GM18519 (cell line): ENCODE measurements at regions not wholly inside any gene's neighbourhood (a gene's known extent, or its start where the extent isn't known, plus 50 kb on each side); places are given as distances from the start of the nearest gene placed in this dataset.
A peak's percentile ranks its signal among the peaks of the same experiment; 100 is the strongest.

Experiments used
- ATAC-seq: cut with Tn5 transposase; IDR thresholded peaks from one replicate; pipeline ENCODE4 v1.9.1; 2021; ENCODE audit warnings: mild to moderate bottlenecking, moderate library complexity; ENCODE audit not compliant: unreplicated experiment, low FRiP score

DNA sequence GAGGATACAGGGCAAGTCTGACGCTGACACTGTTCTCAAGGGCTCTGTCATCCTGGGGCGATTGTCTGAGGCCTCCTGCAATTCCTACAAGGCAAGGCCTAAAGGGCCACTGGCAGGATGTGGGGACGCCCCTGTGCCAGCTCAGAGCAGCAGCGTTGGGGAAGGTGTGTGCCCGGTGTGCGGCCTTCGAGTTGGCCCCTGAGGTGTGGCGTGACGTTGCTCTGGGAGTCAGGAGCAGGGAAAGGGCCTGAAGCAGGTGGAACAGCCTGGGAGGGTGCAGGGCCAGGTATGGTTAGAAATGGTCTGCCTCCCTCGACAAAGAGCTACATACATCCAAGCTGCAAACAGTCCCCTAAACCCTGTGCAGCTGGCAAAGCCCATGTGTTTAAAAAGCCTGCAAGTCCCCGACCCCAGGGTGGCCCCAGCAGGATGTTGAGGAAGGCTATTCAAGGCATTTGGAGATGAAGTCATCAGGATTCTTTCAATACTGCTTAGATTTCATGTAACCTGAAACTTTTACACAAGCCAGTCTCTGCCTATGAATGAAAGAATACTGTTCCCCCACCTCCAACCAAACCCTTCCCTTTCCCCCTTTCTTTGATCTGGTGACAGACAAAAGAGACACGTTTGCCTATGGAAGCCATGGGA lies 142.5 kb upstream of the TNS3 start:
- ATAC-seq: no peak

DNA sequence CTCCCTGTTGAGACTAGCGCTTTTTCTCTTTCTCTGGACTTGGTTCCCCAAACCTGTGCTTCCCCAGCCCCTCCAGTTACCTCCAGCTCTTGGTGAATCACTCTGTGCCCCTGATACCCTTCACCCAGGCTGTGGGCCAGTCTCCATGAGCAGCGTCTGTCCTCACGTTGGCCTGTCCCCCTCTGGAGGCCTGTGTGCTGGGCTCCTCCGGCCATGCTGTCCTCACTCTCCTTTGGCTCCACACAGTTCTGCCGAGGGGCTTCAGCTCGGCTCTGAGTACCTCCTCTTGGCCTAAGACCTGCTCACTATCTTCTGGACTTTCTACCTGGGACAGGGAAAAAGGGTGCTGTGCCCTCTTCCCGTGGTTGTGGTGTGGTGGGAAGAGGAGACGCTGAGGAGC lies 140.2 kb upstream of the TNS3 start:
- ATAC-seq: no peak

DNA sequence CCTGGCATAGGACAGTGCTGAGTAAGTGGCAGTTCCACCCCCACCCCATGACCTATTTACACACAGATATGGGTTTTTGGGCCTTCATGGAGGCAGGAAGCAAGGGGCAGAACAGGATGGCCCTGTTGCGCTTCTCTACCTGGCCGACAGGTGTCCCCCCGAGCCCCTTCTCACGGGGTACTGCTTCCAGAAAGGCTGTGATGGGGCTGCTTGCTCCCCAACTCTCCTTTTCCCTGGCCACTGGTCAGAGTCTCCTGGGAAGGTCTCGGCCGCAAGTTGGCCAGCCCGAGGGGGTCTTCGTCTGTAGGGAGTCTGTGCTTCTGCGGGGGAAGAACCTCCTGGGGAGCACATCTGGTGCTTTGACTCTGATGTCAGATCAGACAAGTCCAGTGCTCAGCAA lies 139.8 kb upstream of the TNS3 start:
- ATAC-seq: no peak

DNA sequence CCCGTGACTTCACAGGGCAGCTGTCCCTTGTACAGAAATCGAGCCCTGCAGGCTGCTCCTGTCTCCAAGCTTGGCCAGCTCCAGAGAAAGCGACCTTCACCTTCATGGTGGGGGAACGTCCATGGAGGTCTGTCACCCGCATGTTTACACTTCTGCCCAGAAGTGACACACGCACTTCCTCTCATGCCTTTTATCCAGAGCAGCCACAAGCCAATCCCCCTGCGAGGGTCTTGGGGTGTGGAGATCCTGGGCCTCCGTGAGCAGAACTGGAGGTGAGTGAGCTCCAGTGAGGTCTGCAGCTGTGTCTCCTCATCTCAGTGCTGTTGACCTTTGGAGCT lies 139.0 kb upstream of the TNS3 start:
- ATAC-seq: no peak

DNA sequence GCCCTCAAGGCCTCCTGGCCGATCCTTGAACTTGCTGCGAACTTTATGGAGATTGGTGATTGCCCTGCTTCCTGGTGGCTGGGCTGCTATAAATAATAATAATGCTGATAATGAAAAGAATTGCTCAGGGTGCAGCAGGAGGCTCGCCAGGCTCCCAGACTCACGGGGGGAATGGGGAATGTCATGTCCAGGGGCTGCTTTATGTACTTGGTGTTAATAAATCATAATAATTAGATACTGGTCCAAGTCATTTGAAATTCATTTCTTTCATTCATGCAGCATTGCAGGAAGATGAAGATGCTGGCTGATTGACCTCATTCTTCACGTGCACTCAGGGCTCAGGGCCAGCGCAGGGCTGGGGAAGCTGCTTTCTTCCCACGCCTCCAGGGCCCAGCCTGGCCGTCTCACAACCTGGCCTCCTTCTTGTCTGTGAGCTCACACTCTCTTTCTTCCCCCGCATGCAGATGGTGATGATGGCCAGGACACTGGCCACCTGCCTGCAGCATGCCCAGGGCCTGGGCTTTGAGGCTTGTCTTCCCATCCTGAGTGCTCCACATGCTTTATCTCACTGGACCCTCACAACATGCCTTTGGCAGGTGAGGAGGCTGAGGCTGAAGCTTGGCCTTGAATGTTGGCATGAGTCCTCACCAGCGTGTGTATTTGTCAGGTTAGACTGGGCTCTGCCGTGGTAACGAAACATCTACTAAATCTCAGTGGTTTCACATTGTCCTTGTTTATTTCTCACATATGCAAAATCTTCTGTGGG lies 138.4 kb upstream of the TNS3 start:
- peak; percentile 75 for ATAC-seq

DNA sequence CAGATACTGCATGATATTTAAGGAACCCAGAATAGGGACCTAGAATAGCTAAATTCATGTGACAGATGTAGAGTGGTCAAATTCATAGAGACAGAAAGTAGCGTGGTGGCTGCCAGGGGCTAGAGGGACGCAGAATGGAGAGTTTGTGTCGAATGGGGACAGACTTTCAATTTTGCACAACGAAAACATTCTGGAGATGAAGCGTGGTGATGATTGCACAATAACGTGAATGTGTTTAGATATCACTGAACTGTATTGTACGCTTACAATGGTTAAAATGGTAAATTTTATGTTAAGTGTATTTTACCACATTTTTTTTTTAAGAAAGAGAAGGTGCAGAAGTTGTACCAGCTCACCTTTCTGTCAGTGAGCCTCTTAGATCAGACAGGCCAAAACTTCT lies 137.8 kb upstream of the TNS3 start:
- no peak for ATAC-seq

DNA sequence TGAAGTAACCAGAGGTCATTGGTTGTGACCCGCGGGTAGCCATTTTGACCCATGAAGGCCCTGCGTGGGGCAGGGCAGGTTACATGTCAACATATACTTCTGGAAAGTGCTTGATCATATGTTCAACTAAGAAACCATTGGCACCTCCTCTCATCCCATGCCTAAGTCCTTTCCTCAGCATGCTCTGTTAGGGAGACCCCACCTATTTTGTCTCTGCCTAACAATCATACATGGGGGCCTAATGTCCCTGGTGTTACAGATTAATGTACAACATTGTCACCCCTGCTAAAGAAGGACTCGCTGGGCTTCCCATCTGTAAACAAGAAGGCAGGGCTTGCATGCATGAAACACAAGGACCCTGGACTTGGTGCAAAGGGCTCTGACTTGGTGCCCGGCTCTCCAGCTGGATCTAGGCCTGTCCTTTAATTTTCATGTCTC lies 133.7 kb upstream of the TNS3 start:
- ATAC-seq: no peak

DNA sequence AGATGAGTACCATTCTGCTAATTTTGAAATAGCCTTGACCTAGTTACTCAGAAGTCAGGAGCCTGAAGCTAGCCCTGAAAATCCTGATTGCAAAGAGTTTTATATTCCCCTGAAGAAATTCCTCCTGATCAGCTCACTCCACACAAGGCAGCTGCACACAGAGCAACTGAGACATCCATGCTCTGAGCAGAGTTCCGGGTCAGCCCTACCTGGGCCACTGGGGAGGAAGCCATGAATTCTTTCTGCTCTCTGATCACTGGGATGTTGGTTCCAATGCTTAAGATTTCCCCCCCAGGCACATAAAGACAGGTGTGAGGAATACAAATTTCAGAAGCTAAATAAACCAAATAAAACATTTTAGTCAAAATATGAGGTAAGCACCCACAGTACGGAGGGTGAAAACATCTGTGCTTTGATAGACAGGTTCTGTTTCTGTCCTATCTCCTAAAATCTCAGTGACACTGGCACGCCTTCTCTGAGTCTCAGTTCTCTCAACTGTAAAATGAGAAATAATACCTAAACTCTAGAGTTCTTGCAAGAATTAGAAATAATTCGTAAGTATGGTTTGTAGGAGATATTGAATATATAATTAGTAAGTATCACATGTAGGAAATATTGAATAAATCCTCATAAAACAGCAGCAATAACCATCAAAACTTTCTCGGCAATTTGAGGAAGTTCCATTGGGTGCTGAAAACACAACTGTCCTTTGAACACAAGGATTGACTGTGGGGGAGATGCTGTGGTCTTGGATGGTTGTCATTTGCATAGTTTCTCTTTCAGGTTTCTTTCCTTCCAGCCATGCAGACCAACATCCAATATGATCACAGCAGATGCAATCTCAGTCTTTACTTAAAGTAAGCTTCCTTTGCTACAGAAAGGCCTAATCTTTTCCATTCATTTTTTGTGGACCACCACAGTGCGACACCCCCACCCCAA lies 133.0 kb upstream of the TNS3 start:
- peak; percentile 95 for ATAC-seq

DNA sequence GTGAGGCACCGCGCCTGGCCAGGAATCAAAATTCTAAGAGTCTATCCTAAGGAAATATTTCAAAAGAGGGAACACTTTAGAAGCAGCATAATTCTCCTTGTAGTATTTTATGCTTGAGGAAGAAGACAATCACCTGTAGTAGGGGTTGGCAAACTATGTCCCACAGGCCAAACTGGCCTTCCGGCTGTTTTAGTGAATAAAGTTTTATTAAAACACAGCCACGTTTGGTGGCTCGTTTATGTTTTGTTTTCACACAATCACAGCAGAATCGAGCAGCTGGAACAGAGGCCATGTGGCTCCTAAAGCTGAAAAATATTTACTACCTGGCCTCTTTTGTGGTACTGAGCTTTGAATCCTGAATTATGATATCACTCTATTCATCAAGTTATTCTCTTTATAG lies 131.7 kb upstream of the TNS3 start:
- ATAC-seq: no peak

DNA sequence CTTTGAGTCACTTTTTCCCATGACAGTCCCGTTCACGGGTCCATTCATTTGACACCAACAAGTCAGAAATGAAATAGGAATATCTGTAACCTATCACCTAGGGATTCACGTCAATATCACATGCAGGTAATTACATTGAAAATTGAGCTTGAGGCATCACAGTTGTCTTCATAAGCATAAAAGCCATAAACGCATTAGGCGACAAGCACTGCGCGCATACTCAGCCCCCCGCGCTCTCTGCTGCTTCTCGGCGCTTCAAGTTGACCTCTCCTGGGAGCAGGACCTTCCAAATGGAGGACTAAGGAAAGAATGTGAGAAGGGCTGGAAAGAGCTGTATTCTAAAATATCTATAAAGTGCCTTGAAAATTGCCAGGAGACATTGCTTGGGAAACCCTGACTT lies 130.5 kb upstream of the TNS3 start:
- no peak for ATAC-seq

DNA sequence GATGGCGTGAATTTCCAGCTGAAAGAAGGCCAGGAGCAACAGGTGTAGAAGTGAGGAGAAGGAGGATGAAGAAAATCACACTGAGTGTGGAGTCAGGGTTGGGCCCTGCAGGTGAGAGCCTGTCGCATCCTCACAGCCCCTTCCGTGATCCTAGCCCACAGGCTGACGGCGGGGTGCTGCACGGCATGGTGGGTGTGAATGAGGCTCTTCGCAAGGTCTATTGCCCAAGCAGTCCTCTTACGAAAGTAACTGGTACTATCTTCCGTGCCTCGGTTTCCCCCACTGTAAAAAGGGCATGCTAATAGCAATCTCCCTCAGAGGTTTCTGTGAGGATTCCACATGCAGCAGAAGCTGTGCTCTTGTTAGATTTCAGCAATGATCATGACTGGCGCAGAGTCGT lies 129.9 kb upstream of the TNS3 start:
- ATAC-seq: no peak

DNA sequence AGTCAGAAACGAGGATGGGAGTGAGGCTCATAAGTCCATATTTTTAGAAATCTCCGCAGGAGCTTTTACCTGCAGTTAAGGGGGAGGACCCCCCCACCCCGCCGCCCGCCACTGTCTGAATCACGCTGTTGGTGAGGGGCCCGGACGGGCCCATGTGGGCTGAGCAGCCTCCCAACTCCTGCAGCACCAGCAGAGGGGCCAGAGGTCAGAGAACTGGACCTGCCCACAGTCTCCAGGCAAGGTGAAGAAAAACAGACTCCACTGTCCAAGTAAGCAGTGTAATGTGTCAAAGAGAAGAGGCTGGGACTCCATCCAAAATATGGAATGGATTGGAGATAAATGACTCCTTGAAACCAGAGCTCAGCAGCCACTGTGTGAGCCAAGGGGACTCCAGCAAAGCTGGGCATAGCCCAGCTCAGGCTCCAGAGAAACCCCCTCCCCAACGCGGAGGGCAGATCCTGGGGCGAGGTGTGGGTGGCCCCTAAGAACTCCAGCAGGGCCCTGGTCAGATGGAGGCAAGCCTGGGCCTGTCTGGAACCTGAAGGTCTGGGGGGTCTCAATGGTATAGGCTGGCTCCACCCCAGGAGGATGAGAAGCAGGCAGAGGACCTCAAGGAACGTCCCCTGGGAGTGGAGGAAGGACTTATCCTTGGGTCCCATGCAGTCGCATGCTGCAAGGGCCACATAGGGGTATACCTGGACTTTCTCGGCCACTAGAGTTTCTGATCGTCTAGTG lies 128.5 kb upstream of the TNS3 start:
- no peak for ATAC-seq

DNA sequence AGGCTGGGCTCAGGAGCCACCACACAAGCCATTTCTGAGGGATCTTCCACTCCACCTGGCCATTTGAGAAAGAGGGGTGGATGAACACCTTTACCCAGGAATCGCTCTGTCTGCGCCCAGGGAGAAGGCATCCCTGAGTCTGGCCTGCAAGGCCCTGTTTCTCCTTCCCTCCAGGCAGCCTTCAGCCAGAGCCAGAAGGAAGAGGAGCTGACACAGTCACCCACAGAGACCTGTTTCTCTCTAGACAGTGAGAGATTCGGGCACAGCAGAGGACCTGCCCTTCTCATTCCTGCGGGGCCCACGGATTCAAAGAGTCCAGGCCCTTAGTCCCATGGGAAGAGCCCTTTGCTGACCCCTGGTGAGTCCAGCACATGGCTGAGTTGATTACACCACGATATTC lies 127.5 kb upstream of the TNS3 start:
- ATAC-seq: no peak

DNA sequence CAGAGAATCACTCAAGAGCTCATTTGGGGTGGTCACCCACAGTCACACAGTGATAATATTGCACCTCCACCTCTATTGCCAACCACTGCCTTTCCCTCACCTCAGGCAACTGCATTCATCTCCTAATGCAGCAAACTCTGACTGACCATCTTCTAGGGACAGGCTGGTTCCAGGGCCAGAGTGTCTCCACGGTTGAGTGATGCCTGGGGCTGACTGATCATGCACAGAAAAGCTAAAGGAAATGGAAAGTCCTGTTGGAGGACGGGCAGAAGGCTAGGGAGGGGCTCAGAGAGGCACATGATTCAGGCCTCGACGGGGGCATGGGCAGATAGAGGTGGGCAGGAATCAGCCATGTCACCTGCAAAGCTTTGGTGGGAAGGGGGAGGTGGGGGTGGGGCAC lies 127.1 kb upstream of the TNS3 start:
- no peak for ATAC-seq

DNA sequence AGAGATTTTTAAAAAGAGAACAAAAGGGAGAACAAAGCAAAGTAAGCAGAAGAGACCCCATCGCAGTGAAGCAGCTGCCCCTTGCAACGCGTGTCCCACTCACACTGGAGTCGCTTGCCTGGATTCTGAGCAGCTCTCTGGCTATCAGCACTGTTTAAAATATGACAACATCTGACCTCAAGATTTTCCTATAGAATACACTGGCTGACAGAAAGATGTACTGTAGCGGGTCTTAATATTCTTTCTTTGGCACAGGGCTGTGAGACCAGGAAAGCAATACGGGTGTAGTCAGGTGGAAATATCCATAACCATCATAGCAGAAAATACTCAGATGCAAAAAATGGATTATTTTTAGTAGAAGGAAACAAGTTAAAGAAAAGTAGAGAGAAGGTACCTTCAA lies 125.7 kb upstream of the TNS3 start:
- no peak for ATAC-seq

DNA sequence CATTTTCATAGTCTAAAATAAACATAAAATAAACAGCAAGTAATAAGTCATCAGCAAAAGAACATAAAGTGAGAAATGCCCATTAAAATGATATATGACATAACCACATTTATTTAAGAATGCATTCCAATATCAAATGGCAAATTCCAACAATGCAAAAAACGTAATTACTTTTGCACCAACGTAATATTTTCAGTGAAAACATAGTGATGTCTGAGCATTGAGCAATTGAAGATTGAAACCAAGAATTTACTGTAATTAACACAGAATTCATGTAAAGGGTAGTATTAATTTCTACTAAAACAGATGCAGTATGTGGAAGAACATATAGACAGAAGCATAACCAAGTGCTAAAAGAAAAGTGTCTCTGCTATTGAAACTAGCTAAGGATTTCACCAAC lies 123.0 kb upstream of the TNS3 start:
- ATAC-seq: no peak

DNA sequence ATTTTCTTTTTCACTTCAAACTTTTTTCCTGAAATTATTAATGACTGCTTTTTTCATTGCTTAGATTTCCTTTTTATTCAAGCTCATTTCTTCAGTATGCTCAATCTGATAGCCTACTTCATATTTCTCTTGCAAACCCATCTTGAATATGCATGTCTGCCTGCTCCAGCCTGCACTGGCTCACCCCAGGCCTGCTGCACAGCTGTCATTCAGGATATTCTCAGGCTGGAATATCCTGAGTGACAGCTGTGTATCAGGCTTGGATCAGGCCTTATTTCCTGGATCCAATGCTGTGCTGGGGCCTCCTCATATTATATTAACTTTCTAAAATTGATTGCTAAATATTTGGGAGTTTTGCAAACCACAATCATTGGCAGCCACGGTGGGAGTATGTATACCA lies 120.2 kb upstream of the TNS3 start:
- no peak for ATAC-seq

DNA sequence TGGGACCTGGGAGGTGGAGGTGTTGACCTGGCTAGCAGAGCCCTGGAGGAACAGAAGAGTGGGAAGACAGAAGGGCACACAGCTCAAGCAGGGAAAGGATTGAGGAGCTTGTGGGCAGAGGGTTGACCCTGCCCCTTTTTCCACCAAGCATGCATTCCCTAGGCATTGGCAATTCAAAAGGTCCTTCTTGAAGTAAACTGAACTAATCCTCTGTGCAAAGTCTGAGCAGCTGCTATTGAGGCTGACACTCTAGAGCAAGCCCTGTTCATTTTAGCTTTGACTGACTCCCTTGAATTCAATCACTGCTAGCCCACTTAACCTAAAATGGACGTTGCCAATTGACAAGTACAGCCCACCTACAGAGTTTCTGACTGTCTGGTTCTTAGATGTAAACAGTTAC lies 116.5 kb upstream of the TNS3 start:
- ATAC-seq: no peak

DNA sequence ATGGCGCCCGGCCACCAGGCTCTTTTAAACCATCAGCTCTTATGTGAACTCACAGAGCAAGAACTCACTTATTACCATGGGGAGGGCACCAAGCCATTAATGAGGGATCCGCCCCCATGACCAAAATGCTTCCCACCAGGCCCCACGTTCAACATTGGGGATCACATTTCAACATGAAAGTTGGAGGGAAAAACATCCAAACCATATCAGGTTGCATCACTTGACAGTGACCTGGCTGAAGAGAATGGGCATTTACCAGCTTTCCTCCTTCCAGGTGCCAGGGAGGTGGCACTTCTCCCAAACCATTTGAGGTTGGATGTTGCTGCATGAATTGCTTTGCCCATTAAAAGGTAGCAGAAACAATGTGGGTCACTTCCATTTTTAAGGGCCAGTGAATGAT lies 115.6 kb upstream of the TNS3 start:
- no peak for ATAC-seq

DNA sequence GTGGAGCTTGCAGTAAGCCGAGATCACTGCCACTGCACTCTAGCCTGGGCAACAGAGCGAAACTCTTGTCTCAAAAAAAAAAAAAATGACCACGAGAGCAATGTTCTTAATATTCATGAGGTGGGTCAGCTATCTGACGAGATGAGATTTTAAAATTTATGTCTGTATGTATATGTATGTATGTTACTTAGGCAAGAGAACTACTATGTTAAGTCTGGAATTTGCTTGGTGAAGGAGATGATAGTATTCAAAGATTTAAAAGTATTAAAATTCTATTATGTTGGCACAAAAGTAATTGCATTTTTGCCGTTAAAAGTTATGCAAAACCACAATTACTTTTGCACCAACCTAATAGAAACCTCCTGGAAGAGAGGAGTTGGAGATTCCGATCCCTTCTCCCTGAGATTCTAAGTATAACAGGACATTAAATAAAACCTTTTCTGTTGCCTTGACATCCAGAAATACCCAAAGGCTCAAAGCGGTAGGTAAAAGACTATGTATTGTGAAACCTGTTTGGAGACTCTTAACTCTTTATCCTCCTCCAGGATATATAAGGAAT lies 114.3 kb upstream of the TNS3 start:
- no peak for ATAC-seq
